ENCODE measurements at regions not wholly inside any gene's neighbourhood (a gene's known extent, or its start where the extent isn't known, plus 50 kb on each side); places are given as distances from the start of the nearest gene placed in this dataset.
A peak's percentile ranks its signal among the peaks of the same experiment; 100 is the strongest.

- no peak for TF ChIP-seq SOX6 (IDR thresholded peaks at IDR 0.05)
- peak; percentile 85 for TF ChIP-seq SOX6 (CRISPR knock-in tag; IDR thresholded peaks at IDR 0.05)
- TF ChIP-seq ZNF296 (CRISPR knock-in tag; conservative IDR thresholded peaks at IDR 0.05) = no peak
- no peak for TF ChIP-seq DR1 (CRISPR knock-in tag; IDR thresholded peaks at IDR 0.05)
- TF ChIP-seq ZNF83 (CRISPR knock-in tag; IDR thresholded peaks at IDR 0.05; ENCODE audit: borderline replicate concordance) = no peak
- TF ChIP-seq, protein P1, sequence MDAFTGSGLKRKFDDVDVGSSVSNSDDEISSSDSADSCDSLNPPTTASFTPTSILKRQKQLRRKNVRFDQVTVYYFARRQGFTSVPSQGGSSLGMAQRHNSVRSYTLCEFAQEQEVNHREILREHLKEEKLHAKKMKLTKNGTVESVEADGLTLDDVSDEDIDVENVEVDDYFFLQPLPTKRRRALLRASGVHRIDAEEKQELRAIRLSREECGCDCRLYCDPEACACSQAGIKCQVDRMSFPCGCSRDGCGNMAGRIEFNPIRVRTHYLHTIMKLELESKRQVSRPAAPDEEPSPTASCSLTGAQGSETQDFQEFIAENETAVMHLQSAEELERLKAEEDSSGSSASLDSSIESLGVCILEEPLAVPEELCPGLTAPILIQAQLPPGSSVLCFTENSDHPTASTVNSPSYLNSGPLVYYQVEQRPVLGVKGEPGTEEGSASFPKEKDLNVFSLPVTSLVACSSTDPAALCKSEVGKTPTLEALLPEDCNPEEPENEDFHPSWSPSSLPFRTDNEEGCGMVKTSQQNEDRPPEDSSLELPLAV (CRISPR knock-in tag; conservative IDR thresholded peaks at IDR 0.05; ENCODE audit: low read depth) = no peak
- TF ChIP-seq ZNF510 (CRISPR knock-in tag; IDR thresholded peaks at IDR 0.05; ENCODE audit: low read depth) = no peak
- TF ChIP-seq HNRNPUL1 (IDR thresholded peaks at IDR 0.05; ENCODE audit: low read depth, low read length) = no peak
- no peak for TF ChIP-seq DMAP1 (CRISPR knock-in tag; IDR thresholded peaks at IDR 0.05)
- TF ChIP-seq ZFP62 (CRISPR knock-in tag; IDR thresholded peaks at IDR 0.05) = no peak
- TF ChIP-seq, protein P2, sequence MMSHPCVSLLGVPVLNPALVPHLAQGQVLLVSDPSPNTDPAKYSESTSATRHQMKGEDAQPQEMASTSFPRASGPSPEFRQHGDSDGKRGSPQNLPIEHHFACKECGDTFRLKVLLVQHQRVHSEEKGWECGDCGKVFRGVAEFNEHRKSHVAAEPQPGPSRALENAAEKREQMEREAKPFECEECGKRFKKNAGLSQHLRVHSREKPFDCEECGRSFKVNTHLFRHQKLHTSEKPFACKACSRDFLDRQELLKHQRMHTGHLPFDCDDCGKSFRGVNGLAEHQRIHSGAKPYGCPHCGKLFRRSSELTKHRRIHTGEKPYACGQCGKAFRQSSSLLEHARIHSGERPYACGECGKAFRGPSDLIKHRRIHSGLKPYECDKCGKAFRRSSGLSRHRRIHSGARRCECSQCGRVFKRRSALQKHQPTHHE (CRISPR knock-in tag; IDR thresholded peaks at IDR 0.05; ENCODE audit: borderline replicate concordance) = no peak
- TF ChIP-seq ZMYM3 (CRISPR knock-in tag; IDR thresholded peaks at IDR 0.05) = no peak; the same call in 1 of the 2 replicates
- TF ChIP-seq ZNF614 (CRISPR knock-in tag; IDR thresholded peaks at IDR 0.05; ENCODE audit: borderline replicate concordance) = peak; percentile 92; the same call in 1 of the 2 replicates
- TF ChIP-seq FOSL2 (CRISPR knock-in tag; IDR thresholded peaks at IDR 0.05) = 0 out of 2 replicates have a peak, but pooled peaks have one; percentile 12
- TF ChIP-seq ZNF788 (CRISPR knock-in tag; IDR thresholded peaks at IDR 0.05; ENCODE audit: borderline replicate concordance) = no peak
- TF ChIP-seq TERF1 (CRISPR knock-in tag; IDR thresholded peaks at IDR 0.05) = no peak
- TF ChIP-seq DPF2 (CRISPR knock-in tag; IDR thresholded peaks at IDR 0.05; ENCODE audit: borderline replicate concordance, low read depth) = peak; percentile 56; the same call in 1 of the 2 replicates
- TF ChIP-seq FOXA3 (CRISPR knock-in tag; IDR thresholded peaks at IDR 0.05) = peak; percentile 90
- TF ChIP-seq, protein P3, sequence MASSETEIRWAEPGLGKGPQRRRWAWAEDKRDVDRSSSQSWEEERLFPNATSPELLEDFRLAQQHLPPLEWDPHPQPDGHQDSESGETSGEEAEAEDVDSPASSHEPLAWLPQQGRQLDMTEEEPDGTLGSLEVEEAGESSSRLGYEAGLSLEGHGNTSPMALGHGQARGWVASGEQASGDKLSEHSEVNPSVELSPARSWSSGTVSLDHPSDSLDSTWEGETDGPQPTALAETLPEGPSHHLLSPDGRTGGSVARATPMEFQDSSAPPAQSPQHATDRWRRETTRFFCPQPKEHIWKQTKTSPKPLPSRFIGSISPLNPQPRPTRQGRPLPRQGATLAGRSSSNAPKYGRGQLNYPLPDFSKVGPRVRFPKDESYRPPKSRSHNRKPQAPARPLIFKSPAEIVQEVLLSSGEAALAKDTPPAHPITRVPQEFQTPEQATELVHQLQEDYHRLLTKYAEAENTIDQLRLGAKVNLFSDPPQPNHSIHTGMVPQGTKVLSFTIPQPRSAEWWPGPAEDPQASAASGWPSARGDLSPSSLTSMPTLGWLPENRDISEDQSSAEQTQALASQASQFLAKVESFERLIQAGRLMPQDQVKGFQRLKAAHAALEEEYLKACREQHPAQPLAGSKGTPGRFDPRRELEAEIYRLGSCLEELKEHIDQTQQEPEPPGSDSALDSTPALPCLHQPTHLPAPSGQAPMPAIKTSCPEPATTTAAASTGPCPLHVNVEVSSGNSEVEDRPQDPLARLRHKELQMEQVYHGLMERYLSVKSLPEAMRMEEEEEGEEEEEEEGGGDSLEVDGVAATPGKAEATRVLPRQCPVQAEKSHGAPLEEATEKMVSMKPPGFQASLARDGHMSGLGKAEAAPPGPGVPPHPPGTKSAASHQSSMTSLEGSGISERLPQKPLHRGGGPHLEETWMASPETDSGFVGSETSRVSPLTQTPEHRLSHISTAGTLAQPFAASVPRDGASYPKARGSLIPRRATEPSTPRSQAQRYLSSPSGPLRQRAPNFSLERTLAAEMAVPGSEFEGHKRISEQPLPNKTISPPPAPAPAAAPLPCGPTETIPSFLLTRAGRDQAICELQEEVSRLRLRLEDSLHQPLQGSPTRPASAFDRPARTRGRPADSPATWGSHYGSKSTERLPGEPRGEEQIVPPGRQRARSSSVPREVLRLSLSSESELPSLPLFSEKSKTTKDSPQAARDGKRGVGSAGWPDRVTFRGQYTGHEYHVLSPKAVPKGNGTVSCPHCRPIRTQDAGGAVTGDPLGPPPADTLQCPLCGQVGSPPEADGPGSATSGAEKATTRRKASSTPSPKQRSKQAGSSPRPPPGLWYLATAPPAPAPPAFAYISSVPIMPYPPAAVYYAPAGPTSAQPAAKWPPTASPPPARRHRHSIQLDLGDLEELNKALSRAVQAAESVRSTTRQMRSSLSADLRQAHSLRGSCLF (CRISPR knock-in tag; IDR thresholded peaks at IDR 0.05; ENCODE audit: borderline replicate concordance) = no peak
- TF ChIP-seq MZF1 (CRISPR knock-in tag; IDR thresholded peaks at IDR 0.05; ENCODE audit: borderline replicate concordance) = no peak
- no peak for TF ChIP-seq NFE2L2 (IDR thresholded peaks at IDR 0.05; ENCODE audit: low read length)
- TF ChIP-seq HMGA1 (CRISPR knock-in tag; conservative IDR thresholded peaks at IDR 0.05) = no peak
Observed at GRCh38 chr9:14967450-14968321, 57.5 kb upstream of the FREM1 start (continued).

All from HepG2 (cell line).